Activated CD4-positive, alpha-beta memory T cell treated with anti-CD3 and anti-CD28 coated beads, Interleukin-2, amount 10 ng/mL, durations not matched to agents 7 days and 5 days (primary cell): ENCODE measurements at regions not wholly inside any gene's neighbourhood (a gene's known extent, or its start where the extent isn't known, plus 50 kb on each side); places are given as distances from the start of the nearest gene placed in this dataset.

Experiments
- CTCF ChIA-PET: fragments of 350-600 bp; sonication (Branson Sonifier 250); formaldehyde crosslinking; loops from one replicate; lab custom pipeline; 2021; ENCODE audit warnings: antibody characterized with exemption, inconsistent platforms; lab: Charles Lee
- POLR2A ChIA-PET: fragments of 350-600 bp; sonication (Branson Sonifier 250); formaldehyde crosslinking; loops from one replicate; lab custom pipeline; 2021; ENCODE audit warnings: antibody characterized with exemption; lab: Charles Lee
- DNase-seq: peaks from one replicate; pipeline ENCODE4 v3.0.0-alpha.2; 2020
- H3K27ac Mint-ChIP-seq: one replicate; pipeline ENCODE4 v1.8.0; 2021; ENCODE audit warnings: mild to moderate bottlenecking, mixed read lengths
- H3K27me3 Mint-ChIP-seq: one replicate; pipeline ENCODE4 v1.8.0; 2021; ENCODE audit warnings: mixed read lengths
- H3K36me3 Mint-ChIP-seq: one replicate; pipeline ENCODE4 v1.8.0; 2021; ENCODE audit warnings: low read depth, mixed read lengths
- H3K4me1 Mint-ChIP-seq: one replicate; pipeline ENCODE4 v1.8.0; 2021; ENCODE audit warnings: mixed read lengths
- H3K4me3 Mint-ChIP-seq: one replicate; pipeline ENCODE4 v1.8.0; 2021; ENCODE audit warnings: mild to moderate bottlenecking, mixed read lengths
- H3K9me3 Mint-ChIP-seq: one replicate; pipeline ENCODE4 v1.8.0; 2021; ENCODE audit warnings: mixed read lengths

DNA sequence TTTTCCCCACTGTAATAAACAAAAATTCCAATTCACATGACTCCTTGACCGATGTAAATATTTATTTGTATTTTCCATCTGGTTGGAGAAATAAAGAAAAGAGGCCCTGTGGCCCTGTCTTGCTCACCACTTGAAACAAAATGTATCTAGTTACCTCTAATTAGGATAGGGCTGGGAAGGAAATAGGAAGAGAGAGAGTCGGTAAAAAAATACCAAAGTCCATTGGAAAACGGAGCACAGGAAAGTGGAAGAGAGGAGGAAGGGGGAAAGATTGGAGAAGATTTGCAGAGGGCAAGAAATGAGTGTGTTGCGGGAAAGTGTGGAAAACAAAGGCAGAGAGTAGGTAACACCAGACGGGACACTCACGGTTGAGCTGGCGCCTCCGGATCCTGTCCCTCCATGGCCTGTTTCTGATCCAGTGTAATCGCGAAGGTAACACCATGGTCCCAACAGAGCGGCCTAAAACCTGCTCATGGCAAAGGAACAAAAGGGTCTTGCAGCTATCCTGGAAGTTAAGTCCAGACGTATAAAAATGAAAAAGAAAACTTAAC is 105.8 kb upstream of the RIPOR2 start:
- Mint-ChIP-seq H3K4me1 (peaks cover 61% of the 10 kb centered on the region), H3K36me3 (peaks cover 18% of the 10 kb centered on the region), H3K9me3 (peaks cover 2% of the 10 kb centered on the region), H3K4me3 (peak overlapping the region; percentile 92), H3K27ac (peak overlapping the region; percentile 96), H3K27me3 (no peaks in the 10 kb centered on the region)
- CTCF ChIA-PET: interaction anchor here (0.8 to 4.9 kb wide), 10 partner anchors 10 to 185 kb away, joined by 4 to 54 read pairs (median 8); no protein-coding TSS in a partner anchor
- DNase-seq: no peak
- POLR2A ChIA-PET: interaction anchor here (0.6 to 11.1 kb wide), 15 partner anchors 11 to 320 kb away, joined by 3 to 188 read pairs (median 4); no protein-coding TSS in a partner anchor

DNA sequence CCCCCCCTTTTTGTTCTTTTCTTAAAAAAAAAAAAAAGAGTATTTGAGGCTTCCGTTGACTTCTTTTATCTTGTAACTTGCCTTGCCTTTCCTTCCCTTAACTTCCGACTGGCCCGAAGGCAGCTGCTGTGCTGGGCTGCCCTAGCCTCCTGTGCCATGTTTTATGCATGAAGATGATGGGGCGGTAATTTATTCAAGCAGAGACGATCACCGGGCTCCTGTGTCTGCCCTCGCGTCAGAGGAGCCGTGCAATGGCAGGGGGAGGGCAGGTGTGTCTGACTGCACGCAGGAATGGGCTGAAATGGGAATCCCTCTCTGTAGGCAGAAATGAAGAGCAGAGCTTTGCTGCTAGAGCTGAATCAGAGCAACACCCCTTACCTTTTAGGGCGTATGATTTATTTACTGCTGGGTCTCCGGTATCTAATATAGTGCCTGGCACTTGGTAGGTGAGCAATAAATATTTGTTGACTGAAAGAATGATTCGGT is 106.3 kb upstream of the RIPOR2 start:
- peaks cover 18% of the 10 kb centered on the region for H3K36me3 Mint-ChIP-seq
- ChIA-PET CTCF (interaction anchor here (0.8 to 4.9 kb wide), 12 partner anchors 9 to 192 kb away, joined by 3 to 54 read pairs (median 6); no protein-coding TSS in a partner anchor), POLR2A (interaction anchor here (0.6 to 11.1 kb wide), 15 partner anchors 11 to 321 kb away, joined by 3 to 188 read pairs (median 4); partner anchors contain the start of gene RIPOR2)
- H3K27me3 Mint-ChIP-seq: no peaks in the 10 kb centered on the region
- H3K4me3 Mint-ChIP-seq: peak overlapping the region; percentile 92
- H3K27ac Mint-ChIP-seq: peak overlapping the region; percentile 96
- peak; percentile 54 for DNase-seq
- peaks cover 2% of the 10 kb centered on the region for H3K9me3 Mint-ChIP-seq
- peaks cover 56% of the 10 kb centered on the region for H3K4me1 Mint-ChIP-seq

DNA sequence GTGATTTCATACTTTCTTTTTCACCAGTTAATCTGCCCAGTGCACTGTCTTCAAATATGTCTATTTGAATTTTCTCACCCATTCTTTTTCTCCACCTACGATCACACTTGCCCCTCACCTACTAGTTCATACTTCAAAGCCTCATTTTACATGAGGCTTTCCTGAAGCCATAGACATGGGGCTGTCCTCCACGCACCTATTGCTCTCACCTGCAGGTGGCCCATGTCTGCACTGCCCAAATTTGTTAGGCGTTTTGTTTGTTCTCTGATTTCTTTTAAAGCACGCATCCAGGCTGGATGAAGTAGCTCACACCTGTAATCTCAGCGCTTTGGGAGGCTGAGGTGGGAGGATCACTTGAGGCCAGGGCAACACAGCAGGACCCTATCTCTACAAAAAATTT is 106.8 kb upstream of the RIPOR2 start:
- Mint-ChIP-seq H3K27me3 (no peaks in the 10 kb centered on the region), H3K9me3 (peaks cover 2% of the 10 kb centered on the region), H3K36me3 (peaks cover 18% of the 10 kb centered on the region), H3K4me3 (peak overlapping the region; percentile 92), H3K27ac (peak overlapping the region; percentile 96), H3K4me1 (peaks cover 51% of the 10 kb centered on the region)
- peak; percentile 39 for DNase-seq
- ChIA-PET POLR2A (interaction anchor here (0.6 to 11.1 kb wide), 12 partner anchors 8 to 267 kb away, joined by 3 to 188 read pairs (median 4); partner anchors contain the start of gene RIPOR2), CTCF (interaction anchor here (0.7 to 4.9 kb wide), 12 partner anchors 9 to 213 kb away, joined by 3 to 54 read pairs (median 6); no protein-coding TSS in a partner anchor)

DNA sequence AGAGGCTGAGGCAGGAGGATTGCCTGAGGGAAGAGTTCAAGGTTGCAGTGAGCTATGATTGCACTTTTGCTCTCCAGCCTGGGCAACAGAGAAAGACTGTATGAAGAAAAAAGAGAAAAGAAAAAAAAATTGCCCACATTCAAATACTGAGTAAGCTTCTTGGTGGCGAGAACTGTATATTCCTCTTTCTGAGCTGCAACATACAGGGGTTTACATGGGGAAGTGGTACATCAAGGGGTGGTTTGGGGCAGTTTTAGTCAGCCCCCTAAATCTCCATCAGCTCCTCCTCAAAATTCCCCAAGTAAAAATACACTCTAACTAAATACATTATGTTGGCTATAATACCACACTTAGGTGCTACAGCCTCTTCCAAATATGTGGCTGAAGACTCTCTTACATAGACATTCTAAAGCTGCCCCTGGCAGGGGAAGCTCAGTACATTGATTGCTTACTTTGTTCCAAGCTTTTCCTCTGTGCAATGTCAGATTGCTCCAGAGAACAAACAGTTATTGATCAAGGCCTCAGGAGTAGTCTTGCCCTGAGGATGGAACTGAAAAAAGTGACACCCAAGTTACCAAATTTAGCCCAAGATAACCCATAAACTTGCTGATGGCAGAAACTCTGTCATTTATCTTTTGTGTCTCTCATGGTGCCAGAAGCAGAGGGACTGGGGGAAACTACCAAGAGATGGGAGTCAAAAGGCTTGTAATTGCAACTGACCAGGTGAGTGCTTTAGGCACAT is 107.4 kb upstream of the RIPOR2 start:
- no peak for DNase-seq
- peaks cover 3% of the 10 kb centered on the region for H3K9me3 Mint-ChIP-seq
- ChIA-PET CTCF (interaction anchor here (0.6 to 4.9 kb wide), 13 partner anchors 8 to 214 kb away, joined by 3 to 54 read pairs (median 5); no protein-coding TSS in a partner anchor), POLR2A (interaction anchor here (0.6 to 11.1 kb wide), 9 partner anchors 8 to 107 kb away, joined by 3 to 188 read pairs (median 5); partner anchors contain the start of gene RIPOR2)
- H3K4me1 Mint-ChIP-seq: peaks cover 47% of the 10 kb centered on the region
- no peaks in the 10 kb centered on the region for H3K27me3 Mint-ChIP-seq
- H3K27ac Mint-ChIP-seq: peak overlapping the region; percentile 96
- no peak overlapping the region for H3K4me3 Mint-ChIP-seq
- peaks cover 15% of the 10 kb centered on the region for H3K36me3 Mint-ChIP-seq

DNA sequence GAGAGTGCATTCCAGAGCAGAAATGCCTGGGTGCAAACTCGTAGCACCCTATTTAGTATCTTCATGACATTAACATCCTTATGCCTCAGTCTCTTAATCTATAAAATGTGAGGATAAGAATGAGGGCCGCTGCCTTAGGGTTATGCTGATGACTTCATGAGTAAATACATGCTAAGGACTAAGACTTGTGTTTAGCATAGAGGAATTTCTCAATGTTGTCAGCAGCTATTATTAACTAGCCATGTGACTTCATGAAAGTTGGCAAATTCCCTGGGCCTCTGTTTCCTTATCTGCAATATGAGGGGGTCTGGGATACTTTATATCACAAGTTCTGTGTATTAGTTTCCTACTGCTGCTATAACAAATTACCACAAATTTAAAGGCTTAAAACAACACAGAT is 108.1 kb upstream of the RIPOR2 start:
- Mint-ChIP-seq H3K36me3 (peaks cover 7% of the 10 kb centered on the region), H3K27ac (no peak overlapping the region), H3K27me3 (no peaks in the 10 kb centered on the region), H3K4me1 (peaks cover 41% of the 10 kb centered on the region), H3K9me3 (peaks cover 6% of the 10 kb centered on the region), H3K4me3 (no peak overlapping the region)
- no peak for DNase-seq
- ChIA-PET CTCF (interaction anchor here (2.3 to 4.9 kb wide), 5 partner anchors 11 to 27 kb away, joined by 6 to 54 read pairs (median 38); no protein-coding TSS in a partner anchor), POLR2A (interaction anchor here (1.4 to 11.1 kb wide), 7 partner anchors 9 to 23 kb away, joined by 3 to 188 read pairs (median 15); no protein-coding TSS in a partner anchor)

DNA sequence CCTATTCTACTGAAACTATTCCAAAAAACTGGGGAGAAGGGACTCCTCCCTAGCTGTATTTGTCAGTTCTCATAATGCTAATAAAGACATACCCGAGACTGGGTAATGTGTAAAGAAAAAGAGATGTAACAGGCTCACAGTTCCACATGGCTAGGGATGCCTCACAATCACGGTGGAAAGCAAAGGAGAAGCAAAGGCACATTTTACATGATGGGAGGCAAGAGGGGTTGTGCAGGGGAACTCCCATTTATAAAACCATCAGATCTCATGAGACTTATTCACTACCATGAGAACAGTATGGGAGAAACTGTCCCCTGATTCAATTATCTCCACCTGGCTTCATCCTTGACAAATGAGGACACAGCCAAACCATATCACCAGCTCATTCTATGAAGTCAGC is 111.2 kb upstream of the RIPOR2 start:
- no peak overlapping the region for H3K27ac Mint-ChIP-seq
- DNase-seq: no peak
- CTCF ChIA-PET: interaction anchor here (1.1 to 6.8 kb wide), 2 partner anchors 16 to 20 kb away, joined by 3 to 42 read pairs; no protein-coding TSS in a partner anchor
- H3K9me3 Mint-ChIP-seq: peaks cover 6% of the 10 kb centered on the region
- H3K4me1 Mint-ChIP-seq: peaks cover 45% of the 10 kb centered on the region
- no peak overlapping the region for H3K4me3 Mint-ChIP-seq
- POLR2A ChIA-PET: interaction anchor here (0.7 to 1.4 kb wide), 3 partner anchors 9 to 115 kb away, joined by 3 to 8 read pairs (median 3); no protein-coding TSS in a partner anchor
- no peaks in the 10 kb centered on the region for H3K27me3 Mint-ChIP-seq
- H3K36me3 Mint-ChIP-seq: peaks cover 5% of the 10 kb centered on the region

DNA sequence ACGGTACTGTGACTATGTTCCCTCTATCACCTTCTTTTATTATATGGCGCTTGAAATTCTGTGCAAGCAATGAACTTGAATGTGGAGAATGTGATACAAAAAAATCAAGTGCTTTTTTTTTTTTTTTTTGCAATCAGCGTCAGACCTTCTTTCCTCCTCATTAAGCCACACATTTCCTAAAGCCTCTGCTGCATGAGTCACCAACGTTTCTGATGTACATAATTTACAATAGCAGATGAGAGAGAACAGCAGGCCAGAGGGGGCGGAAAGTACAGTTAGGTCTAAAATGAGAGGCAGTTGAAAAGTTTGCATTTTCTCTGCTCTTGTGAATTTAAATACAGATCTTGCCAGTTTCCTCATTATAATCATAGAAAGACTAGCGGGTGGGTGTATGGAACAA is 114.6 kb upstream of the RIPOR2 start:
- Mint-ChIP-seq H3K27ac (peak overlapping the region; percentile 89), H3K9me3 (peaks cover 6% of the 10 kb centered on the region), H3K4me1 (peaks cover 63% of the 10 kb centered on the region), H3K27me3 (no peaks in the 10 kb centered on the region), H3K36me3 (no peaks in the 10 kb centered on the region), H3K4me3 (peak overlapping the region; percentile 47)
- CTCF ChIA-PET: interaction anchor here (1.0 to 6.8 kb wide), 3 partner anchors 8 to 23 kb away, joined by 3 to 42 read pairs (median 9); no protein-coding TSS in a partner anchor
- peak; percentile 63 for DNase-seq
- POLR2A ChIA-PET: interaction anchor here (7.8 kb wide), 1 partner anchor 14 kb away, joined by 96 read pairs; no protein-coding TSS in a partner anchor

DNA sequence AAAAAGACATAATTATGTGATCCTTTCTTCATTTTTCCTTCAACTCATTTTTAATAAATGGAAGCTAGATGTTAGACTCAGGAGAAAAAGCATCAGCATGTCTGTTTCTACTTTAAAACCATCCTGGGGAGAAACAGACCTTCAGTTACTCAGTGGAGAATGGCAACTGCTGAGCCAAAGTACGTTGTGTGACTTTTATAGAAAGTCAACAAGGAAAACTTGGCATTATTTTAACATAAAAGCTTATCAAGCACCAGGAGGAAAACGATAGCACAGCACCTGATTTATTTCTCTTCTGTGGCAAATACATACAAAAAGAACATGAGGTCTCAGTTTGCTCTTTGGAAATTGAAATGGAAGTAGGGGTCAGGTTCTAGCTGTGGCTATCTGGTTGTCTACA is 115.3 kb upstream of the RIPOR2 start:
- Mint-ChIP-seq H3K9me3 (peaks cover 6% of the 10 kb centered on the region), H3K4me3 (peak overlapping the region; percentile 47), H3K27me3 (no peaks in the 10 kb centered on the region), H3K27ac (peak overlapping the region; percentile 89), H3K36me3 (no peaks in the 10 kb centered on the region), H3K4me1 (peaks cover 69% of the 10 kb centered on the region)
- POLR2A ChIA-PET: interaction anchor here (4.9 to 7.8 kb wide), 3 partner anchors 9 to 25 kb away, joined by 48 to 96 read pairs (median 51); no protein-coding TSS in a partner anchor
- DNase-seq: no peak
- CTCF ChIA-PET: interaction anchor here (0.6 to 6.8 kb wide), 4 partner anchors 9 to 24 kb away, joined by 3 to 42 read pairs (median 6); no protein-coding TSS in a partner anchor

DNA sequence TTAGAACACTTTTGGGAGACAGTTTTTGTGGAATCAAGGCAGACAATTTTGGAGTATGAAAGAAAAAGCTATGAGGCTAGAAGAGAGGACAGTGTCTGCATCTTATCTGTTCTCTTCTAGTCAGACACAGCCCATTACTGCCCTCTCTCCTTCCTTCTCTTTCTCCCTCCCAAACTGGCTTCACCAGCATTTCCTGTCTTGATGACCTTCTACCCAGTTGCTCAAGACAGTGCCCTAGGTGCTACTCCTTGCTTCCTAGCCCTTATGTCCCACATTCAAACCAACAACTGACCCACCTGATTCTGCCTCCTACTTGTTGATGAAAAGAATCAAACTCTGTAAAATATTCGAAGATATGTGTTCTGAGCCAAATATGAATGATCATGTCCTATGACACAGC is 116.4 kb upstream of the RIPOR2 start:
- CTCF ChIA-PET: interaction anchor here (0.6 to 6.0 kb wide), 3 partner anchors 9 to 79 kb away, joined by 4 to 87 read pairs (median 54); no protein-coding TSS in a partner anchor
- no peak for DNase-seq
- no peak overlapping the region for H3K4me3 Mint-ChIP-seq
- no peaks in the 10 kb centered on the region for H3K36me3 Mint-ChIP-seq
- POLR2A ChIA-PET: interaction anchor here (1.9 to 7.8 kb wide), 4 partner anchors 10 to 26 kb away, joined by 7 to 96 read pairs (median 50); no protein-coding TSS in a partner anchor
- H3K9me3 Mint-ChIP-seq: peaks cover 6% of the 10 kb centered on the region
- H3K4me1 Mint-ChIP-seq: peaks cover 77% of the 10 kb centered on the region
- peak overlapping the region; percentile 41 for H3K27ac Mint-ChIP-seq
- no peaks in the 10 kb centered on the region for H3K27me3 Mint-ChIP-seq

DNA sequence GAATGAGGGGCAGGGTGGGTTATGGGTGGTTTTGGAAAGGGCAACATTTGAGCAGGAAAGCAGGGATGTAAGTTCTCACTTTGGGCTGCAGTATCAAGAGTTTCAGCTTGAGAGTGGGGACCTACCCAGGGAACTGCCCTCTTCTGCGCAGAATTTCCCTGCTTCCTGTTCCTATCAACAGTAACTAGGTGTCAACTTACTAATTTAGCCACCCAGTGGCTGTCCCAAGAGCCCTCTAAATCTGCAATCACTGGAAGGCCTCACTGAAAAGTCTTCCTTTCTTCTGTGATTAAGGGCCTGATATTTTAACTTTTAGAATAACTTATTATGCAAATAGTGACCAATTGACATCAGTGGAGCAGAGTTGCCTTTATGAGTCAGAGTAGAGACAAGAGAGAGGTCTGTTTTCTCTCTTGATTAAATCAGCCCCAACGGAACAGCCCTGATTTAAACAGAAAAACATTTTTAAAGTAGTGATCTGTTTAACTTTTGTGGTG is 118.2 kb upstream of the RIPOR2 start:
- no peaks in the 10 kb centered on the region for H3K9me3 Mint-ChIP-seq
- H3K4me1 Mint-ChIP-seq: peaks cover 86% of the 10 kb centered on the region
- POLR2A ChIA-PET: interaction anchor here (0.6 to 7.8 kb wide), 9 partner anchors 12 to 278 kb away, joined by 3 to 96 read pairs (median 6); partner anchors contain the start of gene RIPOR2
- no peaks in the 10 kb centered on the region for H3K36me3 Mint-ChIP-seq
- peak overlapping the region; percentile 74 for H3K27ac Mint-ChIP-seq
- DNase-seq: no peak
- no peak overlapping the region for H3K4me3 Mint-ChIP-seq
- CTCF ChIA-PET: interaction anchor here (1.0 to 6.0 kb wide), 11 partner anchors 10 to 119 kb away, joined by 3 to 87 read pairs (median 10); partner anchors contain the start of gene RIPOR2
- no peaks in the 10 kb centered on the region for H3K27me3 Mint-ChIP-seq

DNA sequence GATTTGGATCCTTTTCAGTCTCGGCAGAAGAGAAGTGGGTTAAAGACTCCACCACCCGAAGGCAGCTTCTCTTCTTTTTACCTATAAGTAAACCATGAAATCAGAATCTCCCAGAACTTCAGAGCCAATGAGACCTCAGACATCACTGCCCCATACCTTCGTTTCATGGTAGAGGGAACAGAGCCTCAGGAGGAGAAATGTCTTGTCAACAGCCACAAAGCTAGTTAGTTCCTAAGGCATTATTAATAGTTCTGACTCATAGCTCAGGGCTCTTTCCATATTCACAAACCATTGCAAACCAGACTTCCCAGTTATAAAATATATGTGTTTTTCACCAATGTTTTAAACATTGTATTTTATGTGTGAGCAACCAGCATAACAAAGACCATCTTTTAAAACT is 118.7 kb upstream of the RIPOR2 start:
- peaks cover 82% of the 10 kb centered on the region for H3K4me1 Mint-ChIP-seq
- no peak for DNase-seq

More for the DNA sequence above, 118.7 kb upstream of the RIPOR2 start:
- Mint-ChIP-seq H3K9me3 (no peaks in the 10 kb centered on the region), H3K27ac (peak overlapping the region; percentile 74), H3K27me3 (no peaks in the 10 kb centered on the region), H3K4me3 (no peak overlapping the region), H3K36me3 (no peaks in the 10 kb centered on the region)
- ChIA-PET POLR2A (interaction anchor here (0.6 to 7.8 kb wide), 8 partner anchors 12 to 121 kb away, joined by 3 to 96 read pairs (median 4); partner anchors contain the start of gene RIPOR2), CTCF (interaction anchor here (1.0 to 6.0 kb wide), 11 partner anchors 10 to 120 kb away, joined by 4 to 87 read pairs (median 10); partner anchors contain the start of gene RIPOR2)
